Activated CD4-positive, alpha-beta T cell treated with anti-CD3 and anti-CD28 coated beads, Interleukin-2, amount 10 ng/mL, durations not matched to agents 7 days and 5 days (primary cell): ENCODE measurements at regions not wholly inside any gene's neighbourhood (a gene's known extent, or its start where the extent isn't known, plus 50 kb on each side); places are given as distances from the start of the nearest gene placed in this dataset.
"Not testable (repeated sequence)": the region's sequence is repeated elsewhere in the genome, so short reads cannot be mapped to it uniquely, and the experiment has no call there.

ENCODE experiments used
- CTCF ChIA-PET: fragments of 350-600 bp; sonication (Branson Sonifier 250); formaldehyde crosslinking; loops from one replicate; lab custom pipeline; 2021; ENCODE audit warnings: antibody characterized with exemption; lab: Charles Lee
- POLR2A ChIA-PET: fragments of 350-600 bp; sonication (Branson Sonifier 250); formaldehyde crosslinking; loops from one replicate; lab custom pipeline; 2021; ENCODE audit warnings: antibody characterized with exemption; lab: Charles Lee
- DNase-seq: peaks from one replicate; pipeline ENCODE4 v3.0.0-alpha.2; 2020
- H3K27ac Mint-ChIP-seq: one replicate; pipeline ENCODE4 v1.8.0; 2021; ENCODE audit warnings: mild to moderate bottlenecking, moderate library complexity, mixed read lengths
- H3K27me3 Mint-ChIP-seq: one replicate; pipeline ENCODE4 v1.8.0; 2021; ENCODE audit warnings: mixed read lengths
- H3K36me3 Mint-ChIP-seq: one replicate; pipeline ENCODE4 v1.8.0; 2021; ENCODE audit warnings: low read depth, mixed read lengths
- H3K4me1 Mint-ChIP-seq: one replicate; pipeline ENCODE4 v1.8.0; 2021; ENCODE audit warnings: mixed read lengths
- H3K4me3 Mint-ChIP-seq: one replicate; pipeline ENCODE4 v1.8.0; 2021; ENCODE audit warnings: mild to moderate bottlenecking, moderate library complexity, mixed read lengths
- H3K9me3 Mint-ChIP-seq: one replicate; pipeline ENCODE4 v1.8.0; 2021; ENCODE audit warnings: mixed read lengths

GRCh38 chr10:9357471-9357870 lies 1303.0 kb downstream of the GATA3 start:
- no peaks in the 10 kb centered on the region for H3K9me3 Mint-ChIP-seq
- no peaks in the 10 kb centered on the region for H3K36me3 Mint-ChIP-seq
- ChIA-PET CTCF (no interaction called here), POLR2A (no interaction called here)
- H3K27me3 Mint-ChIP-seq = peaks cover 3% of the 10 kb centered on the region
- no peak overlapping the region for H3K27ac Mint-ChIP-seq
- H3K4me3 Mint-ChIP-seq = no peak overlapping the region
- H3K4me1 Mint-ChIP-seq = peaks cover 2% of the 10 kb centered on the region
- DNase-seq = no peak

GRCh38 chr10:9362721-9363120 lies 1308.2 kb downstream of the GATA3 start:
- CTCF ChIA-PET = no interaction called here
- Mint-ChIP-seq H3K4me1 (peaks cover 9% of the 10 kb centered on the region), H3K9me3 (peaks cover 1% of the 10 kb centered on the region), H3K27ac (peak overlapping the region; percentile 69), H3K27me3 (no peaks in the 10 kb centered on the region), H3K4me3 (no peak overlapping the region), H3K36me3 (no peaks in the 10 kb centered on the region)
- POLR2A ChIA-PET = no interaction called here
- no peak for DNase-seq

GRCh38 chr10:9379183-9379582 lies 1324.7 kb downstream of the GATA3 start:
- Mint-ChIP-seq H3K4me1 (no peaks in the 10 kb centered on the region), H3K36me3 (no peaks in the 10 kb centered on the region), H3K9me3 (no peaks in the 10 kb centered on the region), H3K4me3 (no peak overlapping the region), H3K27ac (no peak overlapping the region), H3K27me3 (peaks cover 3% of the 10 kb centered on the region)
- POLR2A ChIA-PET = no interaction called here
- CTCF ChIA-PET = interaction anchor here (0.9 kb wide), 1 partner anchor 1183 kb away, joined by 3 read pairs; no protein-coding TSS in a partner anchor
- DNase-seq = no peak

- Mint-ChIP-seq H3K27me3 (peaks cover 3% of the 10 kb centered on the region), H3K4me1 (no peaks in the 10 kb centered on the region), H3K4me3 (no peak overlapping the region), H3K36me3 (no peaks in the 10 kb centered on the region), H3K27ac (no peak overlapping the region), H3K9me3 (no peaks in the 10 kb centered on the region)
- no peak for DNase-seq
- POLR2A ChIA-PET = no interaction called here
- CTCF ChIA-PET = interaction anchor here (0.6 kb wide), 1 partner anchor 218 kb away, joined by 3 read pairs; no protein-coding TSS in a partner anchor
Observed at GRCh38 chr10:9381733-9382532, 1327.4 kb downstream of the GATA3 start.

- Mint-ChIP-seq H3K9me3 (no peaks in the 10 kb centered on the region), H3K4me3 (no peak overlapping the region), H3K4me1 (no peaks in the 10 kb centered on the region), H3K27me3 (peaks cover 3% of the 10 kb centered on the region), H3K36me3 (no peaks in the 10 kb centered on the region), H3K27ac (no peak overlapping the region)
- DNase-seq = no peak
- CTCF ChIA-PET = no interaction called here
- POLR2A ChIA-PET = no interaction called here
Observed at GRCh38 chr10:9382533-9382866, 1328.0 kb downstream of the GATA3 start.

- Mint-ChIP-seq H3K4me3 (no peak overlapping the region), H3K4me1 (no peaks in the 10 kb centered on the region), H3K9me3 (no peaks in the 10 kb centered on the region)
Observed at GRCh38 chr10:9390516-9390915, 1336.0 kb downstream of the GATA3 start.

GRCh38 chr10:9399275-9399983 lies 1344.9 kb downstream of the GATA3 start:
- H3K4me1 Mint-ChIP-seq = no peaks in the 10 kb centered on the region
- H3K9me3 Mint-ChIP-seq = no peaks in the 10 kb centered on the region
- CTCF ChIA-PET = no interaction called here
- H3K4me3 Mint-ChIP-seq = no peak overlapping the region
- DNase-seq = no peak
- POLR2A ChIA-PET = no interaction called here
- no peak overlapping the region for H3K27ac Mint-ChIP-seq
- peaks cover 7% of the 10 kb centered on the region for H3K27me3 Mint-ChIP-seq
- no peaks in the 10 kb centered on the region for H3K36me3 Mint-ChIP-seq

More at GRCh38 chr10:9390516-9390915, 1336.0 kb downstream of the GATA3 start:
- CTCF ChIA-PET = no interaction called here
- H3K27ac Mint-ChIP-seq = no peak overlapping the region
- DNase-seq = no peak
- H3K36me3 Mint-ChIP-seq = no peaks in the 10 kb centered on the region
- POLR2A ChIA-PET = no interaction called here
- peaks cover 4% of the 10 kb centered on the region for H3K27me3 Mint-ChIP-seq

GRCh38 chr10:9402067-9402466 lies 1347.6 kb downstream of the GATA3 start:
- DNase-seq, POLR2A ChIA-PET, H3K27ac Mint-ChIP-seq, H3K9me3 Mint-ChIP-seq, H3K4me3 Mint-ChIP-seq, H3K4me1 Mint-ChIP-seq, H3K27me3 Mint-ChIP-seq, CTCF ChIA-PET, H3K36me3 Mint-ChIP-seq: not testable (repeated sequence)

- H3K4me3 Mint-ChIP-seq, CTCF ChIA-PET, H3K27ac Mint-ChIP-seq, POLR2A ChIA-PET, H3K9me3 Mint-ChIP-seq, H3K36me3 Mint-ChIP-seq, H3K27me3 Mint-ChIP-seq, H3K4me1 Mint-ChIP-seq, DNase-seq: not testable (repeated sequence)
Observed at GRCh38 chr10:9402507-9403195, 1348.2 kb downstream of the GATA3 start.

GRCh38 chr10:9407201-9407600 lies 1352.7 kb downstream of the GATA3 start:
- H3K27me3 Mint-ChIP-seq, POLR2A ChIA-PET: not testable (repeated sequence)

GRCh38 chr10:9416331-9416730 lies 1361.8 kb downstream of the GATA3 start:
- peaks cover 2% of the 10 kb centered on the region for H3K27me3 Mint-ChIP-seq
- H3K9me3 Mint-ChIP-seq = no peaks in the 10 kb centered on the region
- H3K27ac Mint-ChIP-seq = no peak overlapping the region
- DNase-seq = no peak
- H3K36me3 Mint-ChIP-seq = no peaks in the 10 kb centered on the region
- POLR2A ChIA-PET = no interaction called here
- H3K4me1 Mint-ChIP-seq = no peaks in the 10 kb centered on the region
- H3K4me3 Mint-ChIP-seq = no peak overlapping the region
- CTCF ChIA-PET = no interaction called here

More at GRCh38 chr10:9407201-9407600, 1352.7 kb downstream of the GATA3 start:
- H3K27ac Mint-ChIP-seq, CTCF ChIA-PET, H3K4me1 Mint-ChIP-seq, H3K36me3 Mint-ChIP-seq, DNase-seq, H3K4me3 Mint-ChIP-seq, H3K9me3 Mint-ChIP-seq: not testable (repeated sequence)

GRCh38 chr10:9419757-9420156 lies 1365.3 kb downstream of the GATA3 start:
- CTCF ChIA-PET = no interaction called here
- no peaks in the 10 kb centered on the region for H3K4me1 Mint-ChIP-seq
- H3K27me3 Mint-ChIP-seq = peaks cover 2% of the 10 kb centered on the region
- no peaks in the 10 kb centered on the region for H3K9me3 Mint-ChIP-seq
- POLR2A ChIA-PET = no interaction called here
- H3K36me3 Mint-ChIP-seq = no peaks in the 10 kb centered on the region
- H3K27ac Mint-ChIP-seq = no peak overlapping the region
- no peak overlapping the region for H3K4me3 Mint-ChIP-seq
- no peak for DNase-seq

GRCh38 chr10:9427209-9427608 lies 1372.7 kb downstream of the GATA3 start:
- CTCF ChIA-PET = no interaction called here

More at GRCh38 chr10:9427209-9427608, 1372.7 kb downstream of the GATA3 start:
- POLR2A ChIA-PET = no interaction called here
- no peak overlapping the region for H3K27ac Mint-ChIP-seq
- DNase-seq = no peak
- no peaks in the 10 kb centered on the region for H3K9me3 Mint-ChIP-seq
- H3K4me3 Mint-ChIP-seq = no peak overlapping the region
- no peaks in the 10 kb centered on the region for H3K36me3 Mint-ChIP-seq
- no peaks in the 10 kb centered on the region for H3K4me1 Mint-ChIP-seq
- peaks cover 2% of the 10 kb centered on the region for H3K27me3 Mint-ChIP-seq
